MV-4-11 (cell line): ENCODE measurements at regions not wholly inside any gene's neighbourhood (a gene's known extent, or its start where the extent isn't known, plus 50 kb on each side); places are given as distances from the start of the nearest gene placed in this dataset.
A peak's percentile ranks its signal among the peaks of the same experiment; 100 is the strongest.
"Not testable (repeated sequence)": the region's sequence is repeated elsewhere in the genome, so short reads cannot be mapped to it uniquely, and the experiment has no call there.

Experiments used
- DNase-seq: peaks from one replicate; lab custom pipeline; 2025; lab: John Stamatoyannopoulos, UW

- DNase-seq: no peak
Measured at GRCh38 chr20:2203436-2203835, 92.4 kb upstream of the TGM3 start.

- no peak for DNase-seq
Measured at GRCh38 chr20:2204021-2204420, 91.8 kb upstream of the TGM3 start.

- peak; percentile 59 for DNase-seq
Measured at GRCh38 chr20:2206957-2207769, 88.6 kb upstream of the TGM3 start.

- no peak for DNase-seq
Measured at GRCh38 chr20:2207770-2208097, 88.1 kb upstream of the TGM3 start.

GRCh38 chr20:2208897-2209296 lies 86.9 kb upstream of the TGM3 start:
- DNase-seq: no peak

GRCh38 chr20:2210646-2211552 lies 84.9 kb upstream of the TGM3 start:
- DNase-seq: peak; percentile 60

GRCh38 chr20:2212456-2213015 lies 83.3 kb upstream of the TGM3 start:
- DNase-seq: no peak

GRCh38 chr20:2213401-2213800 lies 82.4 kb upstream of the TGM3 start:
- no peak for DNase-seq

GRCh38 chr20:2217857-2218539 lies 77.8 kb upstream of the TGM3 start:
- DNase-seq: peak; percentile 92

- DNase-seq: peak; percentile 2
Measured at GRCh38 chr20:2219481-2220006, 76.3 kb upstream of the TGM3 start.

- DNase-seq: no peak
Measured at GRCh38 chr20:2220298-2220697, 75.5 kb upstream of the TGM3 start.

- DNase-seq: no peak
Measured at GRCh38 chr20:2221921-2222320, 73.9 kb upstream of the TGM3 start.

GRCh38 chr20:2223558-2224367 lies 72.0 kb upstream of the TGM3 start:
- no peak for DNase-seq

- no peak for DNase-seq
Measured at GRCh38 chr20:2224368-2224639, 71.5 kb upstream of the TGM3 start.

GRCh38 chr20:2227285-2227684 lies 68.5 kb upstream of the TGM3 start:
- DNase-seq: not testable (repeated sequence)

GRCh38 chr20:2227861-2228260 lies 67.9 kb upstream of the TGM3 start:
- peak; percentile 90 for DNase-seq

GRCh38 chr20:2228926-2229325 lies 66.9 kb upstream of the TGM3 start:
- DNase-seq: peak; percentile 3

GRCh38 chr20:2230726-2231488 lies 64.9 kb upstream of the TGM3 start:
- no peak for DNase-seq

- DNase-seq: no peak
Measured at GRCh38 chr20:2231701-2232100, 64.1 kb upstream of the TGM3 start.

- DNase-seq: no peak
Measured at GRCh38 chr20:2234598-2235191, 61.1 kb upstream of the TGM3 start.
